Astrocyte (in vitro differentiated cells and primary cell): ENCODE measurements at regions not wholly inside any gene's neighbourhood (a gene's known extent, or its start where the extent isn't known, plus 50 kb on each side); places are given as distances from the start of the nearest gene placed in this dataset.

ENCODE experiments used
- DNase-seq: peaks from one replicate; pipeline ENCODE4 v3.0.0-alpha.2; 2010; ENCODE audit warnings: low read depth
- FAIRE-seq: peaks from 2 replicates; lab custom pipeline; 2011; peaks lifted over from hg19 to GRCh38; lab: Jason Lieb, UNC
- H2AFZ ChIP-seq: 2 replicates; pipeline ENCODE4 v1.6.0; 2012; ENCODE audit warnings: low read depth, low read length, inconsistent platforms
- H3K27ac ChIP-seq: 2 replicates; pipeline ENCODE4 v1.5.1; 2011; ENCODE audit warnings: low read depth, low read length, inconsistent platforms
- H3K27me3 ChIP-seq: 2 replicates; pipeline ENCODE4 v1.6.0; 2011; ENCODE audit warnings: low read length, inconsistent platforms; ENCODE audit not compliant: insufficient read depth
- H3K36me3 ChIP-seq: 2 replicates; pipeline ENCODE4 v1.5.1; 2011; ENCODE audit warnings: low read length, inconsistent platforms; ENCODE audit not compliant: insufficient read depth
- H3K4me1 ChIP-seq: 2 replicates; pipeline ENCODE4 v1.5.1; 2011; ENCODE audit warnings: low read length, inconsistent platforms; ENCODE audit not compliant: insufficient read depth
- H3K4me2 ChIP-seq: 2 replicates; pipeline ENCODE4 v1.6.0; 2012; ENCODE audit warnings: low read length, inconsistent platforms
- H3K4me3 ChIP-seq: 2 replicates; pipeline ENCODE4 v1.5.1; 2011; ENCODE audit warnings: low read depth, mild to moderate bottlenecking, low read length, inconsistent platforms; ENCODE audit not compliant: insufficient read depth
- H3K79me2 ChIP-seq: 2 replicates; pipeline ENCODE4 v1.6.0; 2012; ENCODE audit warnings: mild to moderate bottlenecking, low read length, inconsistent platforms; ENCODE audit not compliant: insufficient read depth
- H3K9ac ChIP-seq: 2 replicates; pipeline ENCODE4 v1.6.0; 2012; ENCODE audit warnings: mild to moderate bottlenecking, low read length, inconsistent platforms
- H3K9me3 ChIP-seq: 2 replicates; pipeline ENCODE4 v1.5.1; 2012; ENCODE audit warnings: low read depth, mild to moderate bottlenecking, low read length, inconsistent platforms; ENCODE audit not compliant: insufficient read depth
- H4K20me1 ChIP-seq: 2 replicates; pipeline ENCODE4 v1.6.0; 2012; ENCODE audit warnings: low read length, inconsistent platforms; ENCODE audit not compliant: insufficient read depth
- H3K27ac Mint-ChIP-seq: one replicate; pipeline ENCODE4 v1.8.0; 2021; ENCODE audit warnings: mild to moderate bottlenecking, mixed read lengths; ENCODE audit not compliant: unreplicated experiment
- H3K27me3 Mint-ChIP-seq: one replicate; pipeline ENCODE4 v1.8.0; 2021; ENCODE audit warnings: low read depth, mixed read lengths; ENCODE audit not compliant: unreplicated experiment
- H3K36me3 Mint-ChIP-seq: one replicate; pipeline ENCODE4 v1.8.0; 2021; ENCODE audit warnings: low read depth, mixed read lengths; ENCODE audit not compliant: unreplicated experiment
- H3K4me1 Mint-ChIP-seq: one replicate; pipeline ENCODE4 v1.8.0; 2021; ENCODE audit warnings: low read depth, mixed read lengths; ENCODE audit not compliant: unreplicated experiment
- H3K4me3 Mint-ChIP-seq: one replicate; pipeline ENCODE4 v1.8.0; 2021; ENCODE audit warnings: mild to moderate bottlenecking, moderate library complexity, mixed read lengths; ENCODE audit not compliant: unreplicated experiment
- H3K9me3 Mint-ChIP-seq: one replicate; pipeline ENCODE4 v1.8.0; 2021; ENCODE audit warnings: mild to moderate bottlenecking, mixed read lengths; ENCODE audit not compliant: unreplicated experiment
- EZH2 ChIP-seq: IDR thresholded peaks from 2 replicates; pipeline ENCODE4 v1.6.1; 2012; ENCODE audit warnings: mild to moderate bottlenecking, low read length, inconsistent platforms; ENCODE audit not compliant: insufficient read depth
- TF ChIP-seq, protein P1 (sequence below): IDR thresholded peaks from 2 replicates; pipeline ENCODE4 v1.5.1; 2011; ENCODE audit warnings: low read depth, mild to moderate bottlenecking, inconsistent platforms, low read length, moderate library complexity; ENCODE audit not compliant: insufficient read depth

DNA sequence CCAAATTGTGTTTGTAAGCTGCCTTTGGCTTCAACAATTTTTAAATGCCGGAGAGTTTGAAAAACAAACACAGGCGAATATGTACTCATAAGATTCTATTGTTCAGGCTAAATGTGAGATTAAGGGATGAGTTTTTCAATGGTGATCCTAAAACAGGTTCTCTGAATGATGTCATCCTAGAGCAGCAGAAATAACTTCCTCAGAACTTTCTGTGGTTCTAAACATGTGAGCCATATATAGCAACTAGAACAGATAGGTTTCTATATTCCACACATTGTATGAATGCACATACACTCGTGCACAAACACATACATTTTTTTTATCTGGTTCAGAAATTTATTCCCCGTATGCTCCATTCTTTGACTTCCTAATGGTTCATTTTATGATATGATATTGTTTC is 1352.2 kb downstream of the CDH8 start:
- Histone ChIP-seq H4K20me1 (no peaks in the 10 kb centered on the region), H2AFZ (no peak overlapping the region), H3K27me3 (no peaks in the 10 kb centered on the region), H3K27ac (no peak overlapping the region), H3K4me1 (no peaks in the 10 kb centered on the region), H3K4me3 (no peak overlapping the region), H3K4me2 (no peak overlapping the region), H3K36me3 (no peaks in the 10 kb centered on the region), H3K9ac (no peak overlapping the region), H3K9me3 (no peaks in the 10 kb centered on the region), H3K79me2 (no peaks in the 10 kb centered on the region)
- FAIRE-seq, result no peak
- Mint-ChIP-seq H3K4me1 (no peaks in the 10 kb centered on the region), H3K9me3 (peaks cover 2% of the 10 kb centered on the region), H3K4me3 (no peak overlapping the region), H3K27ac (no peak overlapping the region), H3K36me3 (no peaks in the 10 kb centered on the region), H3K27me3 (no peaks in the 10 kb centered on the region)
- DNase-seq, result no peak
- TF ChIP-seq, protein P1, sequence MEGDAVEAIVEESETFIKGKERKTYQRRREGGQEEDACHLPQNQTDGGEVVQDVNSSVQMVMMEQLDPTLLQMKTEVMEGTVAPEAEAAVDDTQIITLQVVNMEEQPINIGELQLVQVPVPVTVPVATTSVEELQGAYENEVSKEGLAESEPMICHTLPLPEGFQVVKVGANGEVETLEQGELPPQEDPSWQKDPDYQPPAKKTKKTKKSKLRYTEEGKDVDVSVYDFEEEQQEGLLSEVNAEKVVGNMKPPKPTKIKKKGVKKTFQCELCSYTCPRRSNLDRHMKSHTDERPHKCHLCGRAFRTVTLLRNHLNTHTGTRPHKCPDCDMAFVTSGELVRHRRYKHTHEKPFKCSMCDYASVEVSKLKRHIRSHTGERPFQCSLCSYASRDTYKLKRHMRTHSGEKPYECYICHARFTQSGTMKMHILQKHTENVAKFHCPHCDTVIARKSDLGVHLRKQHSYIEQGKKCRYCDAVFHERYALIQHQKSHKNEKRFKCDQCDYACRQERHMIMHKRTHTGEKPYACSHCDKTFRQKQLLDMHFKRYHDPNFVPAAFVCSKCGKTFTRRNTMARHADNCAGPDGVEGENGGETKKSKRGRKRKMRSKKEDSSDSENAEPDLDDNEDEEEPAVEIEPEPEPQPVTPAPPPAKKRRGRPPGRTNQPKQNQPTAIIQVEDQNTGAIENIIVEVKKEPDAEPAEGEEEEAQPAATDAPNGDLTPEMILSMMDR, result no peak
- TF ChIP-seq EZH2, result no peak

DNA sequence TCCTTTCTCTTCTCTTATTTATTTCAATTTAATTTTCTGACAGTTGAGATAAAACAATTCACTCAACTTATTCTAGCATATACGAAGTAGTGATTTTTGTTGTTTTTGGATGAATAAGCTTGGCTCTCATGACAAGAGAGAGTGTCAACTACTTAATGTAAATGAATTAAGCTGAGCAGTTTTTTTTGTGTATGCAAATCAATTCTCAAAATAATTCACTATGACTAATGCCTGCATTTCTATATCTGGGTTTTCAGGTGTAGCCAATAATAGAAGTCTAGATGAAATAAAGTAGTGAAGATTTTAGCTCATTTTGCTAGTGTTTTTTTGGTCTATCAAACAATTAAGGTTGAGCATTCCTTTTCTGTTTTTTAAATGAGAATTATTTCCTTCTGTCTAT is 1354.0 kb downstream of the CDH8 start:
- no peaks in the 10 kb centered on the region for H3K27me3 Mint-ChIP-seq
- no peaks in the 10 kb centered on the region for H3K36me3 Mint-ChIP-seq
- no peak for FAIRE-seq

DNA sequence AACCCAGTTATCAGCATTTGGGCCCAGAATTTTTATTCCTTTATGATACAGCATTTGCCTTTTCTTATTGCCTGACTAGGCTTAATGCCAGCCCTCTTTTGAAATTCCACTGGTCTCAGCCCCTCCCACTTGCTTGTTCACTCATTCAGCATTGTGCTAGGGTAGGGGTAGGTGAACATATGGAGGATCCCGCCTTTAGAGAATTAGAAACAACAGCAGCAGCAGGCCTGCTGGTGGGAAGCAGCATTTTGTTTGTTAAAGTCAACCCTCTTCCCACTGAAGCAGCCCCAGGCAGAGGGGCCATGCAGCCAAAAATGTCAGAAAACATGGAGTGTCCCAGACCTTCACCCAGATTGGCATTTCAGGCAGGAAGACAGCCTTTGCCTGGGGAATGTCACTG is 1355.2 kb downstream of the CDH8 start:
- FAIRE-seq, result no peak
- H3K36me3 Mint-ChIP-seq, result no peaks in the 10 kb centered on the region

More for the DNA sequence above, 1354.0 kb downstream of the CDH8 start:
- Mint-ChIP-seq H3K4me1 (no peaks in the 10 kb centered on the region), H3K9me3 (no peaks in the 10 kb centered on the region), H3K4me3 (no peak overlapping the region), H3K27ac (no peak overlapping the region)
- TF ChIP-seq, protein P1, result no peak
- TF ChIP-seq EZH2, result no peak
- no peaks in the 10 kb centered on the region for H3K79me2 ChIP-seq
- no peaks in the 10 kb centered on the region for H3K4me1 ChIP-seq
- H3K9me3 ChIP-seq, result no peaks in the 10 kb centered on the region
- no peak for DNase-seq
- no peak overlapping the region for H3K4me2 ChIP-seq
- no peaks in the 10 kb centered on the region for H3K36me3 ChIP-seq
- H2AFZ ChIP-seq, result no peak overlapping the region
- no peak overlapping the region for H3K27ac ChIP-seq
- H4K20me1 ChIP-seq, result no peaks in the 10 kb centered on the region
- H3K27me3 ChIP-seq, result no peaks in the 10 kb centered on the region
- no peak overlapping the region for H3K9ac ChIP-seq
- no peak overlapping the region for H3K4me3 ChIP-seq

More for the DNA sequence above, 1355.2 kb downstream of the CDH8 start:
- Mint-ChIP-seq H3K27ac (no peak overlapping the region), H3K27me3 (no peaks in the 10 kb centered on the region), H3K9me3 (no peaks in the 10 kb centered on the region), H3K4me1 (no peaks in the 10 kb centered on the region), H3K4me3 (no peak overlapping the region)
- Histone ChIP-seq H3K4me3 (no peak overlapping the region), H3K79me2 (no peaks in the 10 kb centered on the region), H4K20me1 (no peaks in the 10 kb centered on the region), H3K36me3 (no peaks in the 10 kb centered on the region), H3K9me3 (no peaks in the 10 kb centered on the region), H3K27ac (no peak overlapping the region), H3K9ac (no peak overlapping the region), H2AFZ (no peak overlapping the region), H3K27me3 (no peaks in the 10 kb centered on the region), H3K4me1 (no peaks in the 10 kb centered on the region), H3K4me2 (no peak overlapping the region)
- no peak for TF ChIP-seq EZH2
- TF ChIP-seq, protein P1, result no peak
- DNase-seq, result no peak
